ENCODE measurements at regions not wholly inside any gene's neighbourhood (a gene's known extent, or its start where the extent isn't known, plus 50 kb on each side); places are given as distances from the start of the nearest gene placed in this dataset.
A peak's percentile ranks its signal among the peaks of the same experiment; 100 is the strongest.

DNA sequence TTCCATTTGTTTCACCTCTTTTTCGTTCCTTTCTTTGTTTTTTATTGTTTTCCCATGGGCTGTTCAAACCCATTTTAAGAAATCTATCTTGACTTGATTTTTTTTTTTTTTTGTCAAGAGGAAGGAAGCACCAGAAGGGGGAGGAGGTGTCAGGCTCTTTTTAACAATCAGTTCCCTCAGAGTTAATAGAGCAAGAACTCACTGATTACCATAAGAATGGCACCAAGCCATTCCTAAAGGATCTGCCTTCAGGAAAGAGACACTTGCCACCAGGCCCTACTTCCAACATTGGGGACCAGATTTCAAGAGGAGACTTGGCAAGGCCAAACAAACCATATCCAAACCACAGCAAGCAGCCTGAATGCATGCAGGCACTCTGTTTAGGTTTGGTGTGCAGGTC lies 168.0 kb downstream of the OTOR start:
- Histone ChIP-seq H3K36me3 (ENCODE audit: control insufficient read depth in 1 of 2, insufficient read depth in 2 of 2, low read length in 2 of 2) (no peaks in the 10 kb centered on the region), H3K18ac (ENCODE audit: low read length) (no peak overlapping the region), H3K4ac (ENCODE audit: low read depth, low read length) (no peak overlapping the region), H4K8ac (ENCODE audit: low read depth, low read length) (no peak overlapping the region), H4K91ac (ENCODE audit: low read depth, low read length) (no peak overlapping the region), H3K4me3 (ENCODE audit: low read depth, low read length) (no peak overlapping the region), H3K4me1 (ENCODE audit: control insufficient read depth in 1 of 2, insufficient read depth in 2 of 2, low read length in 2 of 2) (no peaks in the 10 kb centered on the region), H3K79me1 (ENCODE audit: low read length) (no peaks in the 10 kb centered on the region), H3K27me3 (ENCODE audit: insufficient read depth, low read length) (no peaks in the 10 kb centered on the region), H2BK5ac (ENCODE audit: low read depth, low read length, poor library complexity) (no peak overlapping the region), H4K12ac (ENCODE audit: low read depth, low read length) (no peak overlapping the region), H3K14ac (ENCODE audit: low read length) (no peak overlapping the region), H2AK5ac (ENCODE audit: low read length) (no peak overlapping the region), H2BK120ac (ENCODE audit: insufficient read depth, low read length, poor library complexity) (no peak overlapping the region), H3K4me2 (ENCODE audit: low read length) (no peak overlapping the region), H2BK12ac (ENCODE audit: low read length) (no peak overlapping the region), H3K27ac (ENCODE audit: low read depth, low read length) (no peak overlapping the region), H3K23ac (ENCODE audit: low read length) (no peak overlapping the region), H2AFZ (ENCODE audit: insufficient read depth, low read length, poor library complexity) (no peak overlapping the region), H3K79me2 (ENCODE audit: control insufficient read depth, insufficient read depth, low read length, poor library complexity) (no peaks in the 10 kb centered on the region), H3K9ac (ENCODE audit: low read length) (no peak overlapping the region), H3K9me3 (ENCODE audit: insufficient read depth, low read depth, low read length) (peaks cover 4% of the 10 kb centered on the region)
- no CpG with 5 or more reads among the region's 1 CpG for WGBS (ENCODE audit: extremely low coverage, insufficient coverage, insufficient read length)
- DNase-seq, result no peak

DNA sequence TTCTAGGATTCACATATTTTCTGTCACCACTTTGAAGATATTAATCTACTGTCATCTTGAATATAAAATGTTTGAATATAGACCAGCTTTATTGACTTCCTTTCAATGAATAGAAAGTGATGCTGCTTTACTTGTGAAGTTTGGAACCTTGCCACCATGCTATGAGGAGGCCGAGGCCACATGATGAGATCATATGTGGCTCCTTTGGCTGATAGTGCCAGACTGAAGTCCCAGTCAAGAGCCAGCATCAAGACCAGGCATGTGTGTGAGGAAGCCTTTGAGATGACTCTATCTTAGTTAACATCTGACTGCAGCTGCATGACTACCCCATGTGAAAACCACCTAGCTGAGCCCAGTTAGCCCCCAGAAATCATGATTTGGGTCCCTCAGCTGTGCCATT lies 169.5 kb downstream of the OTOR start:
- no peak overlapping the region for H4K91ac ChIP-seq (ENCODE audit: low read depth, low read length)
- no peak overlapping the region for H4K12ac ChIP-seq (ENCODE audit: low read depth, low read length)
- no peak overlapping the region for H4K8ac ChIP-seq (ENCODE audit: low read depth, low read length)
- H3K4me1 ChIP-seq (ENCODE audit: control insufficient read depth in 1 of 2, insufficient read depth in 2 of 2, low read length in 2 of 2), result no peaks in the 10 kb centered on the region
- H2AK5ac ChIP-seq (ENCODE audit: low read length), result no peak overlapping the region
- H3K4me3 ChIP-seq (ENCODE audit: low read depth, low read length), result no peak overlapping the region
- no peaks in the 10 kb centered on the region for H3K36me3 ChIP-seq (ENCODE audit: control insufficient read depth in 1 of 2, insufficient read depth in 2 of 2, low read length in 2 of 2)
- no peak overlapping the region for H2BK120ac ChIP-seq (ENCODE audit: insufficient read depth, low read length, poor library complexity)
- no peaks in the 10 kb centered on the region for H3K79me2 ChIP-seq (ENCODE audit: control insufficient read depth, insufficient read depth, low read length, poor library complexity)
- H3K79me1 ChIP-seq (ENCODE audit: low read length), result no peaks in the 10 kb centered on the region
- peak overlapping the region; percentile 42 for H3K9ac ChIP-seq (ENCODE audit: low read length)
- H3K9me3 ChIP-seq (ENCODE audit: insufficient read depth, low read depth, low read length), result peaks cover 4% of the 10 kb centered on the region
- H2BK5ac ChIP-seq (ENCODE audit: low read depth, low read length, poor library complexity), result no peak overlapping the region
- no peak overlapping the region for H3K4me2 ChIP-seq (ENCODE audit: low read length)
- no peak overlapping the region for H3K18ac ChIP-seq (ENCODE audit: low read length)
- no peak for DNase-seq
- no peak overlapping the region for H3K27ac ChIP-seq (ENCODE audit: low read depth, low read length)
- no peak overlapping the region for H2AFZ ChIP-seq (ENCODE audit: insufficient read depth, low read length, poor library complexity)
- no peak overlapping the region for H3K23ac ChIP-seq (ENCODE audit: low read length)
- H3K14ac ChIP-seq (ENCODE audit: low read length), result no peak overlapping the region
- no peaks in the 10 kb centered on the region for H3K27me3 ChIP-seq (ENCODE audit: insufficient read depth, low read length)
- WGBS (ENCODE audit: extremely low coverage, insufficient coverage, insufficient read length), result no CpG with 5 or more reads among the region's 1 CpG
- no peak overlapping the region for H3K4ac ChIP-seq (ENCODE audit: low read depth, low read length)
- no peak overlapping the region for H2BK12ac ChIP-seq (ENCODE audit: low read length)

DNA sequence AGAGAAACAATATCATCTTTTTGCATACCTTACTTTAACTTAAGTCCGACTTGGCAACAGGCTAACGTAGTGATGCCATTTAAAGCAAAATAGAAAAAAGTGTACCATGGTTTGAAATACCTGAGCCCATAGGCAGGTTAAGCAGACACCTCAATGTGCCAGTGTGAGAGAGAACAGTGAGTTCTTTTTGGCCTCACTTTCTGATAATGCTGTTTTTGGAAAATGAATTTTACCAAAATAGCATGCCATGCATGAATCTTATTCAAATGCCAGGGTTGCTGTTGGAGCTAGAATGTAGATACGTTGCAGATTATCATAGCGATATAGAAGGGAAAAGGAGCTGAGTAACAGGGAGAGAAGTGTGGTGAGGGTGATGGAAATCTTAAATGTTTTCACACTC lies 170.2 kb downstream of the OTOR start:
- Histone ChIP-seq H4K8ac (ENCODE audit: low read depth, low read length) (no peak overlapping the region), H2AK5ac (ENCODE audit: low read length) (no peak overlapping the region), H3K9me3 (ENCODE audit: insufficient read depth, low read depth, low read length) (peaks cover 4% of the 10 kb centered on the region), H2AFZ (ENCODE audit: insufficient read depth, low read length, poor library complexity) (no peak overlapping the region), H3K4ac (ENCODE audit: low read depth, low read length) (no peak overlapping the region), H3K14ac (ENCODE audit: low read length) (no peak overlapping the region), H3K9ac (ENCODE audit: low read length) (no peak overlapping the region), H4K12ac (ENCODE audit: low read depth, low read length) (no peak overlapping the region), H3K4me3 (ENCODE audit: low read depth, low read length) (no peak overlapping the region), H3K79me2 (ENCODE audit: control insufficient read depth, insufficient read depth, low read length, poor library complexity) (no peaks in the 10 kb centered on the region), H2BK12ac (ENCODE audit: low read length) (no peak overlapping the region), H2BK120ac (ENCODE audit: insufficient read depth, low read length, poor library complexity) (no peak overlapping the region), H3K18ac (ENCODE audit: low read length) (no peak overlapping the region), H3K23ac (ENCODE audit: low read length) (no peak overlapping the region), H3K4me2 (ENCODE audit: low read length) (no peak overlapping the region), H3K36me3 (ENCODE audit: control insufficient read depth in 1 of 2, insufficient read depth in 2 of 2, low read length in 2 of 2) (no peaks in the 10 kb centered on the region), H4K91ac (ENCODE audit: low read depth, low read length) (no peak overlapping the region), H2BK5ac (ENCODE audit: low read depth, low read length, poor library complexity) (no peak overlapping the region), H3K27ac (ENCODE audit: low read depth, low read length) (no peak overlapping the region), H3K27me3 (ENCODE audit: insufficient read depth, low read length) (no peaks in the 10 kb centered on the region), H3K4me1 (ENCODE audit: control insufficient read depth in 1 of 2, insufficient read depth in 2 of 2, low read length in 2 of 2) (peaks cover 0 to 1% of the 10 kb centered on the region in 2 experiments), H3K79me1 (ENCODE audit: low read length) (no peaks in the 10 kb centered on the region)
- no CpG with 5 or more reads among the region's 4 CpGs for WGBS (ENCODE audit: extremely low coverage, insufficient coverage, insufficient read length)
- DNase-seq, result no peak

DNA sequence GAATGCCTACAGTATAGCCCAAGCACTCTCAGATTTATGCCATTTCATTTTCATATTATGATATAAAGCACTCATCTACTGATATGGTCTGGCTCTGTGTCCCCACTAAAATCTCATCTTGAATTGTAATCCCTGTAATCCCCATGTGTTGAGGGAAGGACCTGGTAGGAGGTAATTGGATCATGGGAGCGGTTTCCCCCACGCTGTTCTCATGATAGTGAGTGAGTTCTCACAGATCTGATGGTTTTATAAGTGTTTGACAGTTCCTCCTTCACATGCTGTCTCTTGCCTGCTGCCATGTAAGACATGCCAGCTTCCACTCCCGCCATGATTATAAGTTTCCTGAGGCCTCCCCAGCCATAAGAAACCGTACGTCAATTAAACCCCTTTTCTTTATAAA lies 171.7 kb downstream of the OTOR start:
- Histone ChIP-seq H3K79me1 (ENCODE audit: low read length) (no peaks in the 10 kb centered on the region), H3K27ac (ENCODE audit: low read depth, low read length) (no peak overlapping the region), H3K4me2 (ENCODE audit: low read length) (no peak overlapping the region), H3K4ac (ENCODE audit: low read depth, low read length) (no peak overlapping the region), H3K27me3 (ENCODE audit: insufficient read depth, low read length) (no peaks in the 10 kb centered on the region), H2BK120ac (ENCODE audit: insufficient read depth, low read length, poor library complexity) (no peak overlapping the region), H2BK5ac (ENCODE audit: low read depth, low read length, poor library complexity) (no peak overlapping the region), H2BK12ac (ENCODE audit: low read length) (no peak overlapping the region), H2AFZ (ENCODE audit: insufficient read depth, low read length, poor library complexity) (no peak overlapping the region), H3K9ac (ENCODE audit: low read length) (no peak overlapping the region), H2AK5ac (ENCODE audit: low read length) (no peak overlapping the region), H3K18ac (ENCODE audit: low read length) (no peak overlapping the region), H3K4me3 (ENCODE audit: low read depth, low read length) (no peak overlapping the region), H3K23ac (ENCODE audit: low read length) (no peak overlapping the region), H4K91ac (ENCODE audit: low read depth, low read length) (no peak overlapping the region), H3K14ac (ENCODE audit: low read length) (no peak overlapping the region), H3K9me3 (ENCODE audit: insufficient read depth, low read depth, low read length) (peaks cover 4% of the 10 kb centered on the region), H3K4me1 (ENCODE audit: control insufficient read depth in 1 of 2, insufficient read depth in 2 of 2, low read length in 2 of 2) (peaks cover 0 to 2% of the 10 kb centered on the region in 2 experiments), H3K36me3 (ENCODE audit: control insufficient read depth in 1 of 2, insufficient read depth in 2 of 2, low read length in 2 of 2) (no peaks in the 10 kb centered on the region), H4K8ac (ENCODE audit: low read depth, low read length) (no peak overlapping the region), H3K79me2 (ENCODE audit: control insufficient read depth, insufficient read depth, low read length, poor library complexity) (no peaks in the 10 kb centered on the region), H4K12ac (ENCODE audit: low read depth, low read length) (no peak overlapping the region)
- no peak for DNase-seq
- WGBS (ENCODE audit: extremely low coverage, insufficient coverage, insufficient read length), result no CpG with 5 or more reads among the region's 5 CpGs
